NCI-H748 (cell line): ENCODE measurements at regions not wholly inside any gene's neighbourhood (a gene's known extent, or its start where the extent isn't known, plus 50 kb on each side); places are given as distances from the start of the nearest gene placed in this dataset.

Source experiments
- DNase-seq: peaks from one replicate; lab custom pipeline; 2025; ENCODE audit not compliant: unreplicated experiment; lab: John Stamatoyannopoulos, UW

DNA sequence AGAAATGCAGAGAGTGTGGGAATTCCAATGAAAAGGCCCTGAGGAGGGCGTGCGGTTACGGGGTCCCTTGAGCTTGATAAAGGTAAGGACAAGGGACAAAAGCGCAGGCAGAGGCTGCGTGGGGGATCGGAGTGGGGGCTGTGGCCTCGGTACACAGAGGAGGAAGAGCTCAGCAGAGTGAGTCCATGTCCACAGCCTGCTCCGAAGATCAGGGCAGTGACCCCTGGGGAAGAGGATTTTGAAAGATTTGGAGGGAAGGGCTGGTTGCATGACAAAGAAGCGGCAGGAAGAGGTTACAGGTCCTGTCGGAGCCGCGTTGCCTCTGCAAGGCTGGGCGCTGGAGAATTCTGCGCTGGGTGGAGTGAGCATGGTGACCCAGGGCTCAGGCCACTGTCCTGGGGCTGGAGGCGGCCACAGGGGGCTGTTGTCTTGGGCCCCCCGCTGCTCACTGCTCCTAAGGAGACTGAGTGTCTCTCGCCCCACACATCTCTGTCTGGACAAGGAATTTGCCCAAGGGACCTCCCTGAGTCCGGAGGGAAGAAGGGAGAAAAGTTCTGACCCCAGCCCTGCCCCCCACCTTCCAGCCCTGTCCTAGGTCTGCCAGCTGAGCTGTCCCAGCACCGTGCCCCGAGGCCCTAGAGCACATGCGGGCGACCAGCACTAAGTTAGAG lies 69.8 kb upstream of the INSIG1 start:
- no peak for DNase-seq

DNA sequence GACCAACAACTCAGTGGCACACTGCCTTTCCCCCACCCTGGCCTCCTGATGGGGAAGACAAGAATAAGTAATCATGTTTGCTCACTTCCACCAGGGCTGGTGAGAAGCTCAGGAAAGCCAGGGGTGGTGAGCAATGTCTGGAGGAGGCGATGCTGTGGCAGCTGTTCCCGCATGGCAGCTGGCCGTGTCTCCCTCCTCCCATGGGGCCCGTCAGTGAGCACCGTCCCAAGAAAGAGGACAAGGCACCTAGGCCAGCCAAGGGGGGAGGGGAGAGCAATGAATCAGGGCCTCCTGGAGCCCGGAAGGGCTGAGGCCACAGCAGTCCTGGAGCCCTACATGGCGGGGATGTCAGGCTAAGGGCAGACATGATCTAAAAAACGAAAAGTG lies 69.2 kb upstream of the INSIG1 start:
- DNase-seq = no peak

- DNase-seq = no peak
Measured at GRCh38 chr7:155228894-155229293, 68.8 kb upstream of the INSIG1 start.

- DNase-seq = no peak
Measured at GRCh38 chr7:155229548-155230168, 68.0 kb upstream of the INSIG1 start.

DNA sequence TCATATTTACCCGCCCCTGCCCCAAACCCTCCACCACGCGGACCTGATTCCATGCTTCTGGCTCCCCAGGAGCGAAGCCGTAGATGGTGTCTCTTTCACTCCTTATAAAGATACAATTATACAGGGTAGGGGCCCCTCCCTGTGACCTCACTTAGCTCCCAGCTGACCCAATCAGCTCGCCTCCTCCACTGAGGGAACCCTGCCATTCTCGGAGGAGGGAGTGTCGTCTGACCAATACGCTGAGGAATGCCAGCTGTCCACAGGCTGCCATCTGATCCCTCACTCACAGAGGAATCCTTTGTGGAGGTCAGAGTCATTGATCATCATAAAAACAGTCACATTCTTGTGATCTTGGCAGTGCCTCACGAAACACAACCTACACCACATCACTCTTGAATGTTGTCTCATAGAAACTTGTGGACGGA lies 67.5 kb upstream of the INSIG1 start:
- DNase-seq = no peak

- DNase-seq = no peak
Measured at GRCh38 chr7:155231241-155231800, 66.4 kb upstream of the INSIG1 start.

- no peak for DNase-seq
Measured at GRCh38 chr7:155231941-155232340, 65.7 kb upstream of the INSIG1 start.

GRCh38 chr7:155232911-155233310 lies 64.8 kb upstream of the INSIG1 start:
- DNase-seq = no peak

DNA sequence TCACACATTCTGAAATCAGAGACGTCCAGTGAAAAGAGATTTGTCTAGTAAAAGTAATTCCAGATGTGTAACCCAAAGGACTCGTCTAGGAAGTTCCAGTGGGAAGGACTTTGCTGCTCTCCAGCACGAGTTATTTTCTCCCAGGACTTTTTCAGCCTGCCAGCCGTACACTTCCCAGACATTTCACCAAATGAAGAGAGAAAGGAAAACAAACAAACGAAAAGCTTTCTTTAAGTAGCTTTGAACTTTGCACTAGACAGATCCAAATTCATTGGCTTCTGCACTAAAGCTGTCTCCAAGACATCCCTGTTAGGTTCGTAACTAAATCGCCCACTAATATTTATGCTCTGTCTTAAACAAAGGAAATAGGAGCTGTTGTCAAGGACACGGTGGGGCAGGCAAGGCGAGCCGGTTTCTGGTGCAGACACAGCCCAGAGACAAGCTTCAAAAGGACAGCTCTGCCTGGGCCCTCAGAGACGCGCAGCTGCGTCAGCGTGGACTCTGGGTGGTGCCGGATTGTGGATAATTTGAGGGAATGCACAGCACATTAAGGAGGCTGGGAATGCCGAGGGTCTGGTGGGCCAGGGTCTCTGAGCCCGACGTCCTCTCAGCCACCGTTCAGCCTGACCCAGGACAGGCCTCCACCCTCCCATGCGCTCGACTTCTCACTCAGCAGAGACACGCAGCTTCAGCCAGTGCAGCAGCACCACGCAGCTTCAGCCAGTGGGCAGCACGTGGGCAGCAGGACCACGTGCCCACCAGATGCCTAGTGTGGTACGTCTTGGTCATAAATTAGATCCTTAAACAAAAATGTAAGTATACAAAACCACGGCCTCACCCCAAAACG lies 64.1 kb upstream of the INSIG1 start:
- no peak for DNase-seq

DNA sequence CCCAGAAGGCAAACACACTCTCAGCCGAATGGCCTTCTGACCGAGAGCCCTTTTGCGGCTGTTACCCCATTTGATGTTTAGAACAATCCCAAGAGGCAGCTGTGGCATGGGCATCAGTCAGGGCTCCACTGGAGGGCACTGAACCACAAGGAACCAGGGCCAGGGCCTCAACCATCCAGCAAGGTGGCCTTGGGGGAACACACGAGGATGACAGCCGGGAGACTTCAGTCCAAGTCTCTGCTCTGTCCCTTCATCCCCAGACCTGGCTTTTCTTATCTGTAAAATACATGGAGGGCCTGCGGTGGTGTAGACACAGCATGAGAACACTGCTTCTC lies 63.6 kb upstream of the INSIG1 start:
- DNase-seq = no peak

DNA sequence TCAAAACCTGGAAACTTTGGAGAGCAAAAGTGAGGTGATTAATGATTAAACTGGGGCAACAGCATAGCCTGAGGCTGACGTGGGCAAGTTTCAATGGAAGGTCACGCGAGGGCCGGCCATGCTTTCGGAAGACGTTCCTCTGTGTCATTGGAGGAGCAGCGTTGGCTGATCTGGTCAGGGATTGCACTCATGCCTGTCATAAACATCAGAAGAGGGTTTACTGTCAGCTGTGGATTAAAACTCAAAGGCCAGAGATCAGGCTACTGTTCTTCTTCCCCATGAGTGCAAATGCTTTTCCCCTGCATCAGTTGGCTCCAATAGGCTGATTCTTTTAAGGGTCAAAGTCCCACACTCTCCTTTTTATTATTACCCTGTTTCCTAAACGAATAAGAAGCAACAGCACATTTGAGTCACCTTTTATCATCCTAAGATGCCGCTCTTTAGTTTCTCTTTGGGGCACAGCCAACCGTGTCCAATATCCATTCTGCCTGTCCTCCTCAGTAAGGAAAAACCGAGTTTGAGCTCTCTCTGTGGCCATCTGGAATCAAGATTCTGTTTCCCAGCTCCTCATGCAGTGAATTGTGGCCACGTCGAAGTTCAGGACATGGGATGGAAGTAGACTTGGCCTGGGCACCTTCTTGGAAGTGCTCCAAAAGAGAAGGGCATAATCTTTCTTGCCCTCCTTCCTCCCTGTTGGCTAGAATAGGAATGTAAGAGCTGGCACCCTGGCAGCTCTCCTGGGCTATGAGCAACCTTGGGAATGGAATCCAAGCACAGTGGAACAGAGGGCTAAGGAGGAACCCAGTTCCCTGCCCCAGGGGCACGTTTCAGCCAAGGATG lies 62.5 kb upstream of the INSIG1 start:
- DNase-seq = no peak

- no peak for DNase-seq
Measured at GRCh38 chr7:155236386-155236785, 61.3 kb upstream of the INSIG1 start.

DNA sequence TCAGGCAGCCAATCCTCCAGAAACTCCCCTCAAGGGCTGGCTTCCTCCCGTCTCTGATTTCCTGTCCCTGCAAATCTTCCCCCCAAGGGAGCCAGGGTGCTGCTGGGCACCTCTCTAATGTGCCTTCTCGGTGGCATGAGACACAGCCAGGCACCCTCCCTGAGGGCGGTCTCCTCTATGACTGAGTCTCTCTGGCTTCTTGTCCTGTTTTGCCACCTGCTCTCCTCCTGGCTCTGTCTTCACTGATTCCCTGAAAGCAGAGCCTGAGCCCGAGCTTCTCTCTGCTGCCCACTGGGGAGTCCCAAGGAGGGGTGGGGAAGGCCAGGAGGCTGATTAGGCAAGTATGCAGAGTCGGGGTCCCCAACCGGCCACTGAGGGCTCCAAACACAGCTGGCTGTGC lies 60.4 kb upstream of the INSIG1 start:
- DNase-seq = no peak

- DNase-seq = no peak
Measured at GRCh38 chr7:155237730-155238129, 59.9 kb upstream of the INSIG1 start.

DNA sequence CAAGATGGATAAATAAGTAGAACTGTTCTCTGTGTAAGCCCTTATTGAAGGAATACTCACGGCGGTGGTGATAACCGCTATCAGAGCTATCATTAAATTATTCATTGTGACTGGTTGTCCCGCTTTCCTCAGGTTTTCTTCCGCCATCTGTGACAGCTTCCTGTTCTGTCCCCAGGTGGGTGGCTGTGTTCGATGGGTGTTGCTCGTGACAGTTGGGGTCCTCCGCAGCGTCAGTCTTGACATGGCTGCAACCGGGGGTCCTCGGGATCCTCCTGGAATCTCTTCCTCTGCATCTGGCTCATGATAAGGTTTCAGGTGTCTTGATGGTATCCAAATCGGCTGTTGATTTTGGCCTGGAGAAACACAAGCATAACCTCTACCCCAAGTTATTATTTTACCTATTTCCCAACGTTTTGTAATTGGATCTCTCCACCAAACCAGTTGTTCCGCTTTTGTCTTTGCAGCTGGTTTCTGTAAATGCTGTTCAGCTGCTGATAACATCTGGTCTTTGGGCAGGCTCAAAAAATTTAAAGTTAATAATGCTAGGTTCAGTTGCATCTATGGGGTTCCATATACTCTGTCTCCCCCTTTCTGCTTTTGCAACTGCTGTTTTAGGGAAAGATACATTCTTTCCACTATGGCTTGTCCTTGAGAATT lies 58.1 kb upstream of the INSIG1 start:
- DNase-seq = peak; percentile 72

- no peak for DNase-seq
Measured at GRCh38 chr7:155244675-155245074, 53.0 kb upstream of the INSIG1 start.

- no peak for DNase-seq
Measured at GRCh38 chr7:155247479-155248365, 50.0 kb upstream of the INSIG1 start.
